Duodenal mucosa (tissue), 2 donors: ENCODE measurements at regions not wholly inside any gene's neighbourhood (a gene's known extent, or its start where the extent isn't known, plus 50 kb on each side); places are given as distances from the start of the nearest gene placed in this dataset.

Source experiments
- H3K27ac ChIP-seq: one replicate; pipeline ENCODE4 v1.7.0; 2013; ENCODE audit warnings: low read depth, low read length
- H3K27me3 ChIP-seq, 2 donors: one replicate each; pipeline ENCODE4 v1.7.0; 2013; ENCODE audit warnings: low read length in 2 of 2, control low read depth in 1 of 2; ENCODE audit not compliant: insufficient read depth in 2 of 2, control insufficient read depth in 1 of 2
- H3K36me3 ChIP-seq, 2 donors: one replicate each; pipeline ENCODE4 v1.7.0; 2013; ENCODE audit warnings: low read length in 2 of 2, control low read depth in 1 of 2; ENCODE audit not compliant: insufficient read depth in 2 of 2, control insufficient read depth in 1 of 2
- H3K4me1 ChIP-seq, 2 donors: one replicate each; pipeline ENCODE4 v1.7.0; 2013; ENCODE audit warnings: low read length in 2 of 2, control low read depth in 1 of 2; ENCODE audit not compliant: insufficient read depth in 2 of 2, control insufficient read depth in 1 of 2
- H3K4me3 ChIP-seq, 2 donors: one replicate each; pipeline ENCODE4 v1.7.0; 2013; ENCODE audit warnings: low read length in 2 of 2, low read depth in 1 of 2
- H3K9ac ChIP-seq, 2 donors: one replicate each; pipeline ENCODE4 v1.7.0; 2013; ENCODE audit warnings: low read length in 2 of 2, low read depth in 1 of 2
- H3K9me3 ChIP-seq, 2 donors: one replicate each; pipeline ENCODE4 v1.7.0; 2013; ENCODE audit warnings: low read length in 2 of 2, control low read depth in 1 of 2; ENCODE audit not compliant: control insufficient read depth in 1 of 2

DNA sequence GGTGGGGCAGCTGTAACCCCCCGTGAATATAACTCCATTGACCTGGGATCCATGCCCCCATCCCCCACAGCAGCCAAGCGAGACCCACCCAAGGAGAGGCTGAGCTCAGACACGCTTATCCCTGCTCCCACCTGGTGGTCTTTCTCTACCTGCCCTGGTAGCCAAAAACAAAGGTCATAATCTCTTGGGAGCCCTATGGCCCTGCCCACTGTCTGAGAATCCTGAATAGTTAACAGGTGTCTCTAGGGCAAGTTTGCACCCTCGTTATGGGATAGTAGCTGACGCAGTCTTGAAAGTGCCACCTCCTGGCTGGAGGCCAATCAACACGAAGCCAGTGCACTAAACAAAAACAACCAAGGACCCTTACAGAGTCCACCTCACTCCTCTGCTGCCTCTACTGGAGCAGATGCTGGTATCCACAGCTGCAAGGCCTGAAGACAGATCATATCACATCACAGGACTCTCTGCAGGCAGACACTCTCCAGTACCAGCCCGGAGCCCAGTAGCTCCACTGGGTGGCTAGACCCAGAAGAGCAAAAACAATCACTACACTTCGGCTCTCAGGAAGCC is 134.3 kb upstream of the C1orf174 start:
- no peak overlapping the region for H3K9ac ChIP-seq
- H3K4me1 ChIP-seq, result no peaks in the 10 kb centered on the region
- H3K27me3 ChIP-seq, result no peaks in the 10 kb centered on the region
- no peak overlapping the region for H3K4me3 ChIP-seq
- H3K36me3 ChIP-seq, result no peaks in the 10 kb centered on the region
- H3K27ac ChIP-seq, result no peak overlapping the region
- no peaks in the 10 kb centered on the region for H3K9me3 ChIP-seq

DNA sequence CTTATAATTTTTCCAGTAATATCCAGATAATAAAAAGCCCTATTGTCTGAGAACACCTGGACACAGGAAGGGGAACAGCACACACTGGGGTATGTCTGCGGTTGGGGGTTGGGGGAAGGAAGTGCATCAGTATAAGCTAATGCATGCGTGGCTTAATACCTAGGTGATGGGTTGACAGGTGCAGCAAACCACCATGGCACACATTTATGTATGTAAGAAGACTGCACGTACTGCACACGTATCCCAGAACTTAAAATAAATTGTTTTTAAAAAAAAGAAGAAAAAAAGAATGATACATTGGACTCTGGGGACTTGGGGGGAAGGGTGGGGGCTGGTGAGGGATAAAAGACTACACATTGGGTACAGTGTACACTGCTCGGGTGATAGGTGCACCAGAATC is 144.9 kb upstream of the C1orf174 start:
- Histone ChIP-seq H3K4me1 (no peaks in the 10 kb centered on the region), H3K4me3 (no peak overlapping the region), H3K9me3 (no peaks in the 10 kb centered on the region), H3K27ac (no peak overlapping the region), H3K27me3 (no peaks in the 10 kb centered on the region), H3K36me3 (no peaks in the 10 kb centered on the region), H3K9ac (no peak overlapping the region)

DNA sequence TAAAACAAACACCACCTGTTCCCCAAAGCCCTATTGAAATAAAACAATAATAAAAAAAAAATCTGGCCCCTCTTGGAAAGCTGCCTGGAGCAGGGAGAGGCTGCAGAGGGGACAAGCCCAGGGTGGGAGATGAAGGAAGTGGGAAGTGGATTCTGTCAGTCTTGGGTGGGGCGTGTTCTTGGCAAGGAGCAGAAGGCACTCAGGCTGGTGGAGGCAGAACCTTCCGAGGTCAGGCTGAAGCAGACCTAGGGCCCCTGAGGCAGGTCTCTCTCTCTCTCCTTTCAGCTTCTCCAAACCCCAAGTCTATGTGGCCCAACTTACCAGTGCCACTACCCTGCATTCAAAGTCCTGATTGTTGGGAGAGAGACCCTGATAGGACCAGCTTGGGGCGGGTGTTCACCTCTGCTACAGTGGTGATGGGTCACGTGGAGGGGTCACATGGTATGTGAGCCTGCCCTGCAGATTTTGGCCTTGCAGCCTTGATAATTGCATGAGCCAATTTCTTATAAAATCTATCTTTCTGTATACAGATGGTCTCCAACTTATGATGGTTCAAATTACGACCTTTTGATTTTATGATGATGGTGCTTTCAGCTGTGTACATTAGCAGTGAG is 145.4 kb upstream of the C1orf174 start:
- no peaks in the 10 kb centered on the region for H3K27me3 ChIP-seq

DNA sequence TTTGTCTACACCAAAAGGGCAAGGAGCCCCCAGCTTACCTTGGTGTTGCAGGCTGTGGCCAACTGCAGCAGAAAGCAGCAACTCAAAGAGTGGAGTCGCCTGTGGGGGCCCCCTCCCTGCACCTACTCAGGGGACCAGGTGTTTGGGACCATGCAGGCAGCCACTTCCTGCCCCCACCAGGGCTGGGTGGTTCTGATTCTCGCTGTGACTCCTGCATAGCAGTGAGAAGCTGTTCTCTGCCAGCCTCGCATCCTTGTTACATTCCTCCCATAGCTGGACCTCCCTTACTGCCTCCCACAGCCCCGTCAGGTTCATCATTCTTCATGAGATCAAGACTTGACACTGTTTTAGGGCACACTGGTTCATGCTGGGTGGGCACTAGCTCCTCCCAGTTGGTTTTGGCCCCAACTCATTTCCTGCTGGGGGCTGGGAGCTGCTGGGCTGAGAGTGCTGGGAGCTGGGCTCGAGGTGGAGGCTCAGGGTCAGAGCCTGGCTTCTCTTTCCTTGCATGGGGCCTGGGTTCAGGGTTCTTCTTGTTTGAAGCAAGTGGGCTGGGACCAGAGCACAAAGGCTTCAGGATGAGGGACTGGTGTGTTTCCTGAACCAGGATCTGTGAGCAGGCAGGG is 146.9 kb upstream of the C1orf174 start:
- Histone ChIP-seq H3K9ac (no peak overlapping the region), H3K36me3 (no peaks in the 10 kb centered on the region), H3K4me3 (no peak overlapping the region), H3K4me1 (no peaks in the 10 kb centered on the region), H3K27ac (no peak overlapping the region), H3K9me3 (no peaks in the 10 kb centered on the region), H3K27me3 (peaks cover 0 to 6% of the 10 kb centered on the region in 2 donors)

More for the DNA sequence above, 145.4 kb upstream of the C1orf174 start:
- Histone ChIP-seq H3K36me3 (no peaks in the 10 kb centered on the region), H3K9me3 (no peaks in the 10 kb centered on the region), H3K4me3 (no peak overlapping the region), H3K9ac (no peak overlapping the region), H3K27ac (no peak overlapping the region), H3K4me1 (no peaks in the 10 kb centered on the region)

DNA sequence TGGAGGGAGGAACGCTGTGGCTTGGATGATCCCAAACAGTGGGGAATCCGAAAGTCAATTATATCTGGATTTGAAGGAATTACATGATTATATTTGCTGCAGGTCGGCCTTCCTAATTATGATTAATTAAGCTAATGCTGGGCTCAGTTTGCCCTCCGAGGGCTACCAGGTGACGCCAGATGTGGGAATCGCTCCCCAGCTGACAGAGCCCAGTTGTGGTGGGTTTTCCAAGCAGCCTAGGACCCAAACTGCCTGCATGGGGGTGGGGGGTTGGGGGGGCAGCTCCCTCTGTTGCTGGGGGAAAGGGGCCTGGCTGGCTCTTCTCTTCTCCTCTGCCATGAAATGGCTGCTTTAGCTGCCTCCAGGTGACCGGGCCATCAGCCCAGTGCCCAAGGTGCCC is 147.6 kb upstream of the C1orf174 start:
- Histone ChIP-seq H3K27ac (no peak overlapping the region), H3K36me3 (no peaks in the 10 kb centered on the region), H3K9ac (no peak overlapping the region), H3K27me3 (peaks cover 0 to 6% of the 10 kb centered on the region in 2 donors), H3K9me3 (no peaks in the 10 kb centered on the region), H3K4me1 (no peaks in the 10 kb centered on the region), H3K4me3 (no peak overlapping the region)

DNA sequence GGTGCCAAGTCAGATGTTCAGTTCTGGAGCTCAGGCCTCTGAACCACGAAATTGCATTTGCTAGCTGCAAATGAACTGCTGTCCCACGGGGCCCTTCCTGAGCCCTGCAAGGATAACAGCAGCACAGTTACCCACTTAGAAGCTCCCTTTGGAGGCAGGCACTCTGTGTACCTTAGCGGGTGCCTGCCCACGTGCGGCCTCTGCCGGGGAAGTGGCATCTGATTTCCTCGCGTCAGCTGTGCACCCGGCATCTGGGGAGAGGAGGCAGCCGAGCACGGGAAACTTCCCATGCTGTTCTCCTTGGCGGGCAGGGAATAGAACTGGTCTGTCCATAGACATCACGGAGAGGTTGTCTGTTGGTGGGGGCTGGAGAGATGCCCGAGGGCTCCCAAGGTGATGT is 148.0 kb upstream of the C1orf174 start:
- Histone ChIP-seq H3K4me3 (no peak overlapping the region), H3K4me1 (no peaks in the 10 kb centered on the region), H3K36me3 (no peaks in the 10 kb centered on the region), H3K27me3 (peaks cover 0 to 6% of the 10 kb centered on the region in 2 donors), H3K9ac (no peak overlapping the region), H3K27ac (no peak overlapping the region), H3K9me3 (no peaks in the 10 kb centered on the region)

DNA sequence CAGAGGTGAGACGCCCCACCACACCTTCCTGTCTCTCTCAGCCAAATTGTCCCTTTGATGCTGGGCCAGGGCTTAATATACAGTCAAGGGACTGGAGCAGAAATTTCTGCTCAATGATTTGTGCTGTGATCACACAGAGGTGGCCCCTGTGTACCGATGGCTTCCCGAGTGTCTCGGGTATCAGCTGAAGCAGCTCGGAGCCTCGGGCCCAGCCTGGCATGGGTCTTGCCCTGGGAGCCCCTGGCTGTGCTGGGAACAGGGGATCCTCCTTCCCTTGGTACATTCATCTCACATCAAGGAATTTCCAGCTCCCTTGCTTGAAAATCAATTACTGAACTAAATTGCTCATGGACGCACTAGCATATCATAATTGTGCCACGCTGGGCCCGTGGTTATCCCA is 148.8 kb upstream of the C1orf174 start:
- H3K9me3 ChIP-seq, result no peaks in the 10 kb centered on the region
- H3K9ac ChIP-seq, result no peak overlapping the region
- H3K27me3 ChIP-seq, result peaks cover 0 to 6% of the 10 kb centered on the region in 2 donors
- H3K4me1 ChIP-seq, result no peaks in the 10 kb centered on the region
- H3K36me3 ChIP-seq, result no peaks in the 10 kb centered on the region
- no peak overlapping the region for H3K4me3 ChIP-seq
- no peak overlapping the region for H3K27ac ChIP-seq

DNA sequence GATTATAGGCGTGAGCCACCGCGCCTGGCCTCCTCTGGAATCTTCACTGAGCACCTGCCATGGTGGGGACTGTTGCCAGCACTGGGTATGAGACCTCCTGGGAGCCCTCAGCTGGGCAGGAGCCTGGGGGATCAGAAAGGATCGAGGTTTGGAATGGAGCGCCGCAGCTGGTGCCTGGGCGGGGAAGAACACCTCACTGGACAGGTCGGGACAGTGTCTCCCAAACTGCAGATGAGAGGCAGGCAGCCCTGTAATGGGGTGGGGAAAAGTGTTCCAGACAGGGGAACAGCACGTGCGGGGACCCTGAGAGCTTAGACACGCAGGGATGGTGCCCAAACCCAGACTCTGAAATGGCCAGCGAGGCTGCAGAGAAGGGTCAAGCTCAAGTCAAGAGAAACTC is 150.9 kb upstream of the C1orf174 start:
- no peaks in the 10 kb centered on the region for H3K4me1 ChIP-seq
- no peak overlapping the region for H3K9ac ChIP-seq
- no peak overlapping the region for H3K27ac ChIP-seq
- H3K9me3 ChIP-seq, result no peaks in the 10 kb centered on the region
- H3K4me3 ChIP-seq, result no peak overlapping the region
- peaks cover 0 to 6% of the 10 kb centered on the region in 2 donors for H3K27me3 ChIP-seq
- H3K36me3 ChIP-seq, result no peaks in the 10 kb centered on the region

DNA sequence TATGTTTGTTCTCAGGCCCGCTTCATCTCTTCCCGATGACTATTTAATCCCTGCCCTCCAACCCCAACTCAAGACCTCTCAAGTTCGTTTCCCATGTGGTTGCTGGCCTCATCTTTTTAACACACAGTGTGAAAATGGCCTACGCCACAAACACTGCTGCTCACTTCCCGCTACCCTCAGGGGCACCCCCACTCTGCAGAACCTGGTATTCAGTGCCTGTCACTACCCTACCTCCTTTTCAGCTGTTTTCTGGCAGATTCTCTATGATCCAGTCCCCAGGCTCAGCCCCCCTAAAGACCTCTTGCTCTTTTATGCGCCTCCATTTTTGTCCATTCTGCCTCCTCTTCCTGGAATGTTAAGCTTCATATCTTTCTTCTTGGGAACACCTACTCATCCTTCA is 152.6 kb upstream of the C1orf174 start:
- Histone ChIP-seq H3K27ac (no peak overlapping the region), H3K9ac (no peak overlapping the region), H3K4me1 (no peaks in the 10 kb centered on the region), H3K27me3 (peaks cover 0 to 6% of the 10 kb centered on the region in 2 donors), H3K4me3 (no peak overlapping the region), H3K9me3 (no peaks in the 10 kb centered on the region), H3K36me3 (no peaks in the 10 kb centered on the region)

DNA sequence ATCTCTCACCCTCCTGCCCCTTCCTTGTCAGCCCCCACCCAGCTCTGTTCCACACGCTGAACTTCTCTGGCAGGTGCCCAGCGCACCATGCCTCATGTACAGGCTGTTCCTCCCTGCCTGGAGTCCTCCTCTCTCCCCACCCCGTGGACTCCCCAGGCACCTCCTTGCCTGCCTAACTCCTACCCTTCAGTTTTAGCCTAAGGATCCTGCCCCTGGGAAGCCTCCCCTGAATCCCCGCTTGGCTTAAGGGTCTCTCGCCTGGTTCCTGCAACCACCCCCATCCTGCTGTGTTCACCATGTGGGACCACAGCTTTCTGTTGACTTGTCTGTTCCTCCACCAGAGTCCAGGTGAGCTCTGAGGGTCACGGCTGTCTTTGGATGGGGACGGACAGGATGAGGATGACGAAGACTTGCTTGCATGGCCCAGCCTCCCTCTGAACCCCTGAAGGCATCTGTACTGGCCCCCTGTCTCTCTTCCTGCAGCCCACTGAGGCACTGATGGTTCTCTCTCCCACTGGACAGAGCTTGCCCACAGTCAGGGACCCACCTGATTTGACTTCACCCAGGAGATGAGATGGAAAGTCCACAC is 153.2 kb upstream of the C1orf174 start:
- Histone ChIP-seq H3K9ac (no peak overlapping the region), H3K4me1 (no peaks in the 10 kb centered on the region), H3K27ac (no peak overlapping the region), H3K9me3 (no peaks in the 10 kb centered on the region), H3K27me3 (peaks cover 0 to 6% of the 10 kb centered on the region in 2 donors), H3K36me3 (no peaks in the 10 kb centered on the region), H3K4me3 (no peak overlapping the region)
